Endothelial cell of umbilical vein (primary cell): ENCODE measurements at regions not wholly inside any gene's neighbourhood (a gene's known extent, or its start where the extent isn't known, plus 50 kb on each side); places are given as distances from the start of the nearest gene placed in this dataset.

Experiments
- BruUV-seq: library from RNA; stranded (reverse); fragments of 400-500 nt; replicated peaks from 2 replicates; lab custom pipeline; 2021; lab: Mats Ljungman, UMichigan
- CTCF ChIA-PET: fragments of 300-600, 350-600 bp; sonication (Branson Sonifier 250); formaldehyde crosslinking; loops from one replicate; lab custom pipeline; 2021; ENCODE audit warnings: antibody characterized with exemption, inconsistent platforms; lab: Charles Lee
- POLR2A ChIA-PET: fragments of 300-600, 350-600 bp; sonication (Branson Sonifier 250); formaldehyde crosslinking; loops from one replicate; lab custom pipeline; 2021; ENCODE audit warnings: antibody characterized with exemption, inconsistent platforms; lab: Charles Lee
- DNase-seq: peaks from one replicate; pipeline ENCODE4 v3.0.0-alpha.2; 2011; ENCODE audit warnings: low read depth, low spot score
- FAIRE-seq: peaks from 2 replicates; lab custom pipeline; 2011; peaks lifted over from hg19 to GRCh38; lab: Jason Lieb, UNC
- H2AFZ ChIP-seq: 2 replicates; pipeline ENCODE4 v1.6.0; 2012; ENCODE audit warnings: low read depth, low read length, control low read depth, inconsistent platforms
- H3K27ac ChIP-seq: 2 replicates; pipeline ENCODE4 v1.5.1; 2011; ENCODE audit warnings: low read depth, mild to moderate bottlenecking, control low read depth, low read length, moderate library complexity; ENCODE audit not compliant: insufficient read depth
- H3K27me3 ChIP-seq, 2 experiments: 2 replicates each; pipeline versions ENCODE4 v1.6.0 to v1.6.1; 2011; ENCODE audit warnings: low read length in 2 of 2, mixed read lengths in 1 of 2; ENCODE audit not compliant: control insufficient read depth in 2 of 2, insufficient read depth in 2 of 2
- H3K36me3 ChIP-seq, 2 experiments: 2 replicates in 1 of 2; 3 replicates in 1 of 2; pipeline ENCODE4 v1.5.1; 2011; ENCODE audit warnings: low read length in 2 of 2, mild to moderate bottlenecking in 1 of 2, moderate library complexity in 1 of 2; ENCODE audit not compliant: control insufficient read depth in 2 of 2, insufficient read depth in 2 of 2; ENCODE audit errors: extremely low read depth in 1 of 2
- H3K4me1 ChIP-seq: 3 replicates; pipeline ENCODE4 v1.5.1; 2011; ENCODE audit warnings: mild to moderate bottlenecking, low read length; ENCODE audit not compliant: control insufficient read depth, insufficient read depth; ENCODE audit errors: extremely low read depth
- H3K4me2 ChIP-seq: 2 replicates; pipeline ENCODE4 v1.6.1; 2011; ENCODE audit warnings: low read length, control low read depth, mixed read lengths; ENCODE audit not compliant: insufficient read depth
- H3K4me3 ChIP-seq, 3 experiments: fragments of 200-600 bp in 1 of 3; sonication (generic), shearing (Covaris generic) in 1 of 3; replicated peaks in 1 of 3; 2 replicates each; pipeline ENCODE4 v1.5.1; 2011 to 2016; ENCODE audit warnings: control low read depth in 3 of 3, low read length in 3 of 3, mild to moderate bottlenecking in 2 of 3, inconsistent platforms in 1 of 3, low read depth in 1 of 3, moderate library complexity in 1 of 3; ENCODE audit not compliant: insufficient read depth in 1 of 3
- H3K79me2 ChIP-seq: 2 replicates; pipeline ENCODE4 v1.6.0; 2012; ENCODE audit warnings: low read length, inconsistent platforms; ENCODE audit not compliant: control insufficient read depth, insufficient read depth
- H3K9ac ChIP-seq: replicated peaks from 2 replicates; pipeline ENCODE3; 2011; ENCODE audit warnings: low read length, control low read depth; ENCODE audit not compliant: insufficient read depth; ENCODE audit errors: extremely low read depth
- H3K9me1 ChIP-seq: replicated peaks from 3 replicates; pipeline ENCODE4 v1.6.0; 2011; ENCODE audit warnings: mild to moderate bottlenecking, low read length; ENCODE audit not compliant: control insufficient read depth, insufficient read depth; ENCODE audit errors: extremely low read depth
- H3K9me3 ChIP-seq: replicated peaks from 2 replicates; pipeline ENCODE4 v1.5.1; 2012; ENCODE audit warnings: low read length, inconsistent platforms; ENCODE audit not compliant: control insufficient read depth, insufficient read depth
- H4K20me1 ChIP-seq: replicated peaks from 2 replicates; pipeline ENCODE3; 2011; ENCODE audit warnings: mild to moderate bottlenecking, low read length; ENCODE audit not compliant: control insufficient read depth, insufficient read depth; ENCODE audit errors: extremely low read depth
- CTCF ChIP-seq, 2 donors: IDR thresholded peaks; 1 replicate in 1 of 2; 2 replicates in 1 of 2; pipeline ENCODE4 v1.5.1; 2011; ENCODE audit warnings: low read length in 2 of 2, mild to moderate bottlenecking in 2 of 2, moderate library complexity in 2 of 2, control low read depth in 1 of 2, inconsistent platforms in 1 of 2, low read depth in 1 of 2; ENCODE audit not compliant: insufficient read depth in 1 of 2; ENCODE audit errors: extremely low read depth in 1 of 2
- EZH2 ChIP-seq: IDR thresholded peaks from 2 replicates; pipeline ENCODE4 v1.6.1; 2012; ENCODE audit warnings: borderline replicate concordance, low read depth, mild to moderate bottlenecking, moderate library complexity, low read length, inconsistent platforms; ENCODE audit not compliant: severe bottlenecking
- FOS ChIP-seq: IDR thresholded peaks from 2 replicates; pipeline ENCODE4 v1.6.1; 2011; ENCODE audit warnings: mild to moderate bottlenecking, low read length, moderate library complexity, borderline replicate concordance; ENCODE audit not compliant: insufficient read depth
- GATA2 ChIP-seq: IDR thresholded peaks from 2 replicates; pipeline ENCODE4 v1.7.0; 2011; ENCODE audit warnings: low read depth, mild to moderate bottlenecking, moderate library complexity, mixed read lengths, low read length; ENCODE audit not compliant: insufficient read length, insufficient read depth
- JUN ChIP-seq: IDR thresholded peaks from 2 replicates; pipeline ENCODE4 v1.6.1; 2011; ENCODE audit warnings: borderline replicate concordance, low read depth; ENCODE audit not compliant: insufficient read length, insufficient read depth
- MAX ChIP-seq: IDR thresholded peaks from 2 replicates; pipeline ENCODE4 v1.6.1; 2011; ENCODE audit not compliant: insufficient read depth, insufficient read length
- MYC ChIP-seq: IDR thresholded peaks from one replicate; pipeline ENCODE4 v1.6.1; 2011; ENCODE audit warnings: mild to moderate bottlenecking, low read depth, low read length
- POLR2A ChIP-seq: IDR thresholded peaks from 2 replicates; pipeline ENCODE4 v1.6.1; 2012; ENCODE audit warnings: low read depth, mild to moderate bottlenecking, control low read depth, low read length
- POLR2AphosphoS5 ChIP-seq: IDR thresholded peaks from 2 replicates; pipeline ENCODE4 v1.6.1; 2012; ENCODE audit warnings: low read depth, mild to moderate bottlenecking, control low read depth, low read length, moderate library complexity; ENCODE audit not compliant: insufficient read depth
- dilution Hi-C: fragments of 300-500 bp; cut with MboI; formaldehyde crosslinking; loops from one replicate; pipeline ENCODE4 v1.15.0; 2019; ENCODE audit warnings: low sequenced_read_pairs; ENCODE audit not compliant: extremely low pct_ligation_motif_present
- intact Hi-C: fragments of 100-400 bp; cut with micrococcal nuclease; formaldehyde crosslinking; loops from one replicate; pipeline ENCODE4 v1.10.0; 2022

GRCh38 chr7:113199136-113199535 lies 80.8 kb upstream of the SMIM30 start:
- no peaks in the 10 kb centered on the region for H3K36me3 ChIP-seq
- H3K9me3 ChIP-seq: no peaks in the 10 kb centered on the region
- H3K27me3 ChIP-seq: no peaks in the 10 kb centered on the region
- H3K9me1 ChIP-seq: no peaks in the 10 kb centered on the region
- FAIRE-seq (no peak), DNase-seq (no peak)
- no peaks in the 10 kb centered on the region for H4K20me1 ChIP-seq
- no TSS peak for BruUV-seq
- no peak overlapping the region for H3K4me2 ChIP-seq
- dilution Hi-C loops (no loop called here), intact Hi-C loops (no loop called here)
- H3K4me3 ChIP-seq: no peak overlapping the region
- ChIA-PET POLR2A (no interaction called here), CTCF (no interaction called here)
- H3K27ac ChIP-seq: no peak overlapping the region
- no peak for TF ChIP-seq EZH2
- no peak for TF ChIP-seq CTCF (IDR thresholded peaks at IDR 0.05; ENCODE audit: extremely low read depth in 1 of 2, insufficient read depth in 1 of 2, low read depth in 1 of 2, low read length in 2 of 2)
- TF ChIP-seq GATA2: no peak
- no peak for TF ChIP-seq MAX
- H2AFZ ChIP-seq: no peak overlapping the region
- H3K4me1 ChIP-seq: no peaks in the 10 kb centered on the region
- no peaks in the 10 kb centered on the region for H3K79me2 ChIP-seq
- H3K9ac ChIP-seq: no peak overlapping the region

- Histone ChIP-seq H3K27ac (no peak overlapping the region), H3K9me1 (no peaks in the 10 kb centered on the region), H4K20me1 (no peaks in the 10 kb centered on the region), H3K79me2 (no peaks in the 10 kb centered on the region), H3K27me3 (no peaks in the 10 kb centered on the region), H3K4me3 (no peak overlapping the region), H3K4me2 (no peak overlapping the region), H2AFZ (no peak overlapping the region), H3K9ac (no peak overlapping the region), H3K9me3 (no peaks in the 10 kb centered on the region), H3K4me1 (no peaks in the 10 kb centered on the region), H3K36me3 (no peaks in the 10 kb centered on the region)
- FAIRE-seq (no peak), DNase-seq (no peak)
- intact Hi-C loops: no loop called here
- no peak for TF ChIP-seq EZH2
- no peak for TF ChIP-seq POLR2AphosphoS5
- no peak for TF ChIP-seq MYC
- no peak for TF ChIP-seq POLR2A
- no peak for TF ChIP-seq GATA2
- TF ChIP-seq FOS: no peak
- no peak for TF ChIP-seq JUN
- no peak for TF ChIP-seq MAX
- no peak for TF ChIP-seq CTCF (IDR thresholded peaks at IDR 0.05; ENCODE audit: extremely low read depth in 1 of 2, insufficient read depth in 1 of 2, low read depth in 1 of 2, low read length in 2 of 2)
- POLR2A ChIA-PET: no interaction called here
- CTCF ChIA-PET: no interaction called here
- no TSS peak for BruUV-seq
- dilution Hi-C loops: no loop called here
Observed at GRCh38 chr7:113198226-113198625, 79.9 kb upstream of the SMIM30 start.
